ENCODE measurements at regions not wholly inside any gene's neighbourhood (a gene's known extent, or its start where the extent isn't known, plus 50 kb on each side); places are given as distances from the start of the nearest gene placed in this dataset.
"Not testable (repeated sequence)": the region's sequence is repeated elsewhere in the genome, so short reads cannot be mapped to it uniquely, and the experiment has no call there.

- H2BK5ac ChIP-seq (ENCODE audit: low read depth, low read length, poor library complexity); H3K27ac ChIP-seq (ENCODE audit: low read depth, low read length); H2AFZ ChIP-seq (ENCODE audit: insufficient read depth, low read length, poor library complexity); H3K9me3 ChIP-seq (ENCODE audit: insufficient read depth, low read depth, low read length); H3K4me1 ChIP-seq (ENCODE audit: control insufficient read depth in 1 of 2, insufficient read depth in 2 of 2, low read length in 2 of 2); H3K27me3 ChIP-seq (ENCODE audit: insufficient read depth, low read length); H3K36me3 ChIP-seq (ENCODE audit: control insufficient read depth in 1 of 2, insufficient read depth in 2 of 2, low read length in 2 of 2); H3K9ac ChIP-seq (ENCODE audit: low read length); H3K14ac ChIP-seq (ENCODE audit: low read length); H4K8ac ChIP-seq (ENCODE audit: low read depth, low read length); H3K18ac ChIP-seq (ENCODE audit: low read length); DNase-seq; H3K4ac ChIP-seq (ENCODE audit: low read depth, low read length); H4K91ac ChIP-seq (ENCODE audit: low read depth, low read length); H4K12ac ChIP-seq (ENCODE audit: low read depth, low read length); H3K79me2 ChIP-seq (ENCODE audit: control insufficient read depth, insufficient read depth, low read length, poor library complexity); H3K79me1 ChIP-seq (ENCODE audit: low read length); H2BK12ac ChIP-seq (ENCODE audit: low read length); H3K4me3 ChIP-seq (ENCODE audit: low read depth, low read length); H3K23ac ChIP-seq (ENCODE audit: low read length); H2BK120ac ChIP-seq (ENCODE audit: insufficient read depth, low read length, poor library complexity); H3K4me2 ChIP-seq (ENCODE audit: low read length); H2AK5ac ChIP-seq (ENCODE audit: low read length): not testable (repeated sequence)
- WGBS (ENCODE audit: extremely low coverage, insufficient coverage, insufficient read length): no CpG with 5 or more reads among the region's 5 CpGs
Measured at GRCh38 chr1:121050097-121050496, 134.0 kb downstream of the FAM72B start.

- H4K91ac ChIP-seq (ENCODE audit: low read depth, low read length); H3K4me3 ChIP-seq (ENCODE audit: low read depth, low read length); H2BK5ac ChIP-seq (ENCODE audit: low read depth, low read length, poor library complexity); H3K4me2 ChIP-seq (ENCODE audit: low read length); H3K9ac ChIP-seq (ENCODE audit: low read length); H2AFZ ChIP-seq (ENCODE audit: insufficient read depth, low read length, poor library complexity); H3K79me2 ChIP-seq (ENCODE audit: control insufficient read depth, insufficient read depth, low read length, poor library complexity); H3K4me1 ChIP-seq (ENCODE audit: control insufficient read depth in 1 of 2, insufficient read depth in 2 of 2, low read length in 2 of 2); H3K14ac ChIP-seq (ENCODE audit: low read length); H2BK120ac ChIP-seq (ENCODE audit: insufficient read depth, low read length, poor library complexity); H4K8ac ChIP-seq (ENCODE audit: low read depth, low read length); H3K79me1 ChIP-seq (ENCODE audit: low read length); H4K12ac ChIP-seq (ENCODE audit: low read depth, low read length); H3K4ac ChIP-seq (ENCODE audit: low read depth, low read length); H3K9me3 ChIP-seq (ENCODE audit: insufficient read depth, low read depth, low read length); H3K23ac ChIP-seq (ENCODE audit: low read length); H3K27me3 ChIP-seq (ENCODE audit: insufficient read depth, low read length); H3K18ac ChIP-seq (ENCODE audit: low read length); H2AK5ac ChIP-seq (ENCODE audit: low read length); DNase-seq; H3K27ac ChIP-seq (ENCODE audit: low read depth, low read length); H3K36me3 ChIP-seq (ENCODE audit: control insufficient read depth in 1 of 2, insufficient read depth in 2 of 2, low read length in 2 of 2); H2BK12ac ChIP-seq (ENCODE audit: low read length): not testable (repeated sequence)
- no CpG with 5 or more reads among the region's 40 CpGs for WGBS (ENCODE audit: extremely low coverage, insufficient coverage, insufficient read length)
Measured at GRCh38 chr1:121051161-121051790, 132.9 kb downstream of the FAM72B start.

- not testable (repeated sequence) for H3K14ac ChIP-seq (ENCODE audit: low read length); H2AK5ac ChIP-seq (ENCODE audit: low read length); H3K9ac ChIP-seq (ENCODE audit: low read length); H3K27me3 ChIP-seq (ENCODE audit: insufficient read depth, low read length); H4K91ac ChIP-seq (ENCODE audit: low read depth, low read length); H3K4me1 ChIP-seq (ENCODE audit: control insufficient read depth in 1 of 2, insufficient read depth in 2 of 2, low read length in 2 of 2); H4K12ac ChIP-seq (ENCODE audit: low read depth, low read length); H3K18ac ChIP-seq (ENCODE audit: low read length); H3K9me3 ChIP-seq (ENCODE audit: insufficient read depth, low read depth, low read length); H2BK12ac ChIP-seq (ENCODE audit: low read length); H2BK5ac ChIP-seq (ENCODE audit: low read depth, low read length, poor library complexity); H3K27ac ChIP-seq (ENCODE audit: low read depth, low read length); H3K23ac ChIP-seq (ENCODE audit: low read length); H4K8ac ChIP-seq (ENCODE audit: low read depth, low read length); H3K79me2 ChIP-seq (ENCODE audit: control insufficient read depth, insufficient read depth, low read length, poor library complexity); H3K79me1 ChIP-seq (ENCODE audit: low read length); H2AFZ ChIP-seq (ENCODE audit: insufficient read depth, low read length, poor library complexity); H3K36me3 ChIP-seq (ENCODE audit: control insufficient read depth in 1 of 2, insufficient read depth in 2 of 2, low read length in 2 of 2); H2BK120ac ChIP-seq (ENCODE audit: insufficient read depth, low read length, poor library complexity); H3K4me3 ChIP-seq (ENCODE audit: low read depth, low read length); H3K4ac ChIP-seq (ENCODE audit: low read depth, low read length); DNase-seq; H3K4me2 ChIP-seq (ENCODE audit: low read length)
- WGBS (ENCODE audit: extremely low coverage, insufficient coverage, insufficient read length): no CpG with 5 or more reads among the region's 34 CpGs
Measured at GRCh38 chr1:121052081-121052660, 132.0 kb downstream of the FAM72B start.

- H3K4me1 ChIP-seq (ENCODE audit: control insufficient read depth in 1 of 2, insufficient read depth in 2 of 2, low read length in 2 of 2); H3K4me2 ChIP-seq (ENCODE audit: low read length); H2AFZ ChIP-seq (ENCODE audit: insufficient read depth, low read length, poor library complexity); H2BK12ac ChIP-seq (ENCODE audit: low read length); H3K4me3 ChIP-seq (ENCODE audit: low read depth, low read length); H3K27me3 ChIP-seq (ENCODE audit: insufficient read depth, low read length); H3K79me2 ChIP-seq (ENCODE audit: control insufficient read depth, insufficient read depth, low read length, poor library complexity); H3K36me3 ChIP-seq (ENCODE audit: control insufficient read depth in 1 of 2, insufficient read depth in 2 of 2, low read length in 2 of 2); H3K79me1 ChIP-seq (ENCODE audit: low read length); H4K8ac ChIP-seq (ENCODE audit: low read depth, low read length); H4K12ac ChIP-seq (ENCODE audit: low read depth, low read length); H2BK5ac ChIP-seq (ENCODE audit: low read depth, low read length, poor library complexity); H3K4ac ChIP-seq (ENCODE audit: low read depth, low read length); H3K27ac ChIP-seq (ENCODE audit: low read depth, low read length); H3K9me3 ChIP-seq (ENCODE audit: insufficient read depth, low read depth, low read length); H2BK120ac ChIP-seq (ENCODE audit: insufficient read depth, low read length, poor library complexity); H3K14ac ChIP-seq (ENCODE audit: low read length); H2AK5ac ChIP-seq (ENCODE audit: low read length); H3K23ac ChIP-seq (ENCODE audit: low read length); DNase-seq; H3K18ac ChIP-seq (ENCODE audit: low read length); H3K9ac ChIP-seq (ENCODE audit: low read length); H4K91ac ChIP-seq (ENCODE audit: low read depth, low read length): not testable (repeated sequence)
- no CpG with 5 or more reads among the region's 1 CpG for WGBS (ENCODE audit: extremely low coverage, insufficient coverage, insufficient read length)
Measured at GRCh38 chr1:121054928-121055327, 129.2 kb downstream of the FAM72B start.
